OCI-LY1 (cell line): ENCODE measurements at regions not wholly inside any gene's neighbourhood (a gene's known extent, or its start where the extent isn't known, plus 50 kb on each side); places are given as distances from the start of the nearest gene placed in this dataset.

Experiments used
- H2AFZ ChIP-seq: fragments of 200-600 bp; sonication (generic), shearing (Covaris generic); 2 replicates; pipeline ENCODE4 v1.6.0; 2014; ENCODE audit warnings: antibody characterized with exemption, mild to moderate bottlenecking, low read length
- H3F3A ChIP-seq: fragments of 200-600 bp; sonication (generic), shearing (Covaris generic); 2 replicates; pipeline ENCODE4 v1.6.0; 2014; ENCODE audit warnings: mild to moderate bottlenecking, antibody characterized with exemption, low read length, moderate library complexity; ENCODE audit not compliant: insufficient read depth
- H3K27ac ChIP-seq: fragments of 200-600 bp; sonication (generic); 2 replicates; pipeline ENCODE4 v1.5.1; 2014; ENCODE audit warnings: low read length, mixed run types, mild to moderate bottlenecking, low read depth; ENCODE audit not compliant: poor library complexity, severe bottlenecking
- H3K27me3 ChIP-seq: fragments of 200-600 bp; sonication (generic); 2 replicates; pipeline ENCODE4 v1.6.0; 2014; ENCODE audit warnings: antibody characterized with exemption, mild to moderate bottlenecking, low read length, moderate library complexity; ENCODE audit not compliant: insufficient read depth
- H3K36me3 ChIP-seq: fragments of 200-600 bp; sonication (generic); 2 replicates; pipeline ENCODE4 v1.6.1; 2014; ENCODE audit warnings: mild to moderate bottlenecking, antibody characterized with exemption, low read length, moderate library complexity, mixed read lengths; ENCODE audit not compliant: insufficient read depth
- H3K4me1 ChIP-seq: fragments of 200-600 bp; sonication (generic); 2 replicates; pipeline ENCODE4 v1.5.1; 2014; ENCODE audit warnings: mild to moderate bottlenecking, low read length, moderate library complexity; ENCODE audit not compliant: insufficient read depth, severe bottlenecking
- H3K4me2 ChIP-seq: fragments of 200-600 bp; sonication (generic), shearing (Covaris generic); 2 replicates; pipeline ENCODE4 v1.6.1; 2014; ENCODE audit warnings: low read length
- H3K4me3 ChIP-seq: fragments of 200-600 bp; sonication (generic); 2 replicates; pipeline ENCODE4 v1.5.1; 2014; ENCODE audit warnings: low read length, low read depth, mild to moderate bottlenecking, mixed read lengths; ENCODE audit not compliant: poor library complexity, severe bottlenecking
- H3K79me2 ChIP-seq: fragments of 200-600 bp; shearing (Covaris generic); 2 replicates; pipeline ENCODE4 v1.6.1; 2016; ENCODE audit warnings: mixed run types, low read length, mixed read lengths; ENCODE audit not compliant: insufficient read depth
- H3K9ac ChIP-seq: fragments of 200-600 bp; sonication (generic), shearing (Covaris generic); 2 replicates; pipeline ENCODE4 v1.6.1; 2014; ENCODE audit warnings: mild to moderate bottlenecking, low read length, mixed read lengths
- H3K9me2 ChIP-seq: fragments of 200-600 bp; sonication (generic), shearing (Covaris generic); 2 replicates; pipeline ENCODE4 v1.6.1; 2014; ENCODE audit warnings: low read depth, mild to moderate bottlenecking, low read length, mixed read lengths
- H3K9me3 ChIP-seq: fragments of 200-600 bp; shearing (Covaris generic); 2 replicates; pipeline ENCODE4 v1.6.1; 2014; ENCODE audit warnings: low read length, mixed read lengths
- H4K20me1 ChIP-seq: fragments of 200-600 bp; sonication (generic), shearing (Covaris generic); 2 replicates; pipeline ENCODE4 v1.6.0; 2016; ENCODE audit warnings: mild to moderate bottlenecking, low read length; ENCODE audit not compliant: insufficient read depth
- EZH2 ChIP-seq: fragments of 200-600 bp; sonication (generic), shearing (Covaris generic); IDR thresholded peaks from 2 replicates; pipeline ENCODE4 v1.8.0; 2017; ENCODE audit warnings: borderline replicate concordance, mixed run types, mild to moderate bottlenecking, antibody characterized with exemption, low read length, moderate library complexity, mixed read lengths
- TF ChIP-seq, protein P1 (sequence below): fragments of 200-600 bp; sonication (generic), shearing (Covaris generic); IDR thresholded peaks from 2 replicates; pipeline ENCODE4 v1.5.1; 2017; ENCODE audit warnings: mild to moderate bottlenecking, antibody characterized with exemption, low read length, moderate library complexity, mixed read lengths

DNA sequence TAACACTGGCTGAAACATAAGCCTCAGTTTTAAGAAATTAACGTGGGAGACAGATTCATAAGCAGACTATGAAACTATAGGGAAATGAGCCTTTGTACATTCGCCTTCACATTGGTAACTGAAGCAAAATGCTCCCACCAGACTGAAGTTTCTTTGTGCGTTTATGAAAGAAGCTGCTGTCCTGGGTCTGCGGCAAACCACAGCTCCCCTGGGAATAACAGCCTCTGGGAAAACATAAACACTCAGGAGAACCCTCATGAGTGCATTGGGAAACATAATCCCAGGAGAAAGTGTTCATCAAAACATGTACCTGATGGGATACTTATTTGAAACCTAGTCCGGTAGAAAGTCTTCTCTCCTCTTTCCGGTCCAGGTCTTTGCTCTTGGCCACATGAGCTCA is 193.1 kb upstream of the LARGE1 start:
- Histone ChIP-seq H3K4me1 (no peaks in the 10 kb centered on the region), H3K4me2 (no peak overlapping the region), H3F3A (no peaks in the 10 kb centered on the region), H3K9ac (no peak overlapping the region), H3K27ac (no peak overlapping the region), H4K20me1 (no peaks in the 10 kb centered on the region), H3K79me2 (no peaks in the 10 kb centered on the region), H3K9me3 (no peaks in the 10 kb centered on the region), H2AFZ (no peak overlapping the region), H3K4me3 (no peak overlapping the region), H3K9me2 (no peaks in the 10 kb centered on the region), H3K27me3 (no peaks in the 10 kb centered on the region), H3K36me3 (no peaks in the 10 kb centered on the region)
- no peak for TF ChIP-seq EZH2
- TF ChIP-seq, protein P1, sequence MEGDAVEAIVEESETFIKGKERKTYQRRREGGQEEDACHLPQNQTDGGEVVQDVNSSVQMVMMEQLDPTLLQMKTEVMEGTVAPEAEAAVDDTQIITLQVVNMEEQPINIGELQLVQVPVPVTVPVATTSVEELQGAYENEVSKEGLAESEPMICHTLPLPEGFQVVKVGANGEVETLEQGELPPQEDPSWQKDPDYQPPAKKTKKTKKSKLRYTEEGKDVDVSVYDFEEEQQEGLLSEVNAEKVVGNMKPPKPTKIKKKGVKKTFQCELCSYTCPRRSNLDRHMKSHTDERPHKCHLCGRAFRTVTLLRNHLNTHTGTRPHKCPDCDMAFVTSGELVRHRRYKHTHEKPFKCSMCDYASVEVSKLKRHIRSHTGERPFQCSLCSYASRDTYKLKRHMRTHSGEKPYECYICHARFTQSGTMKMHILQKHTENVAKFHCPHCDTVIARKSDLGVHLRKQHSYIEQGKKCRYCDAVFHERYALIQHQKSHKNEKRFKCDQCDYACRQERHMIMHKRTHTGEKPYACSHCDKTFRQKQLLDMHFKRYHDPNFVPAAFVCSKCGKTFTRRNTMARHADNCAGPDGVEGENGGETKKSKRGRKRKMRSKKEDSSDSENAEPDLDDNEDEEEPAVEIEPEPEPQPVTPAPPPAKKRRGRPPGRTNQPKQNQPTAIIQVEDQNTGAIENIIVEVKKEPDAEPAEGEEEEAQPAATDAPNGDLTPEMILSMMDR, result no peak

DNA sequence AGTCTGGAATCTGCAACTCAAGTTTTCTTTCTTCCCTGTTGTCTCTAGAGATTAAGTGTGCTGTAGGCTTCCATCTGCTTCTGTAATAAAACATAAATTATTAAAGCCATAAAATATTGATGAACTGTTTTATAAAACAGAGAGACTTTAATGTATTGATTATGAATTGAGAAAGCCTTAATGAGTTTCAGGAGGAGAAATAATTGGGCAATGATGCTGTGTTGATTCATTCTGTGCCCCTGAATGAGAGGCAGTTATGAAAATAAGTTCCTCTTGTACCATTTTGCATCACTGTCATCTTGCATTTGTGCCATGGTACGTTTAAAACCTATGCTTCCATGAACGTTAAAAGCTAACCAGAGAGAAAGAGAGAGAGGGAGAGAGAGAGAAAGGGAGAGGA is 194.1 kb upstream of the LARGE1 start:
- no peak overlapping the region for H3K9ac ChIP-seq
- H3K9me3 ChIP-seq, result no peaks in the 10 kb centered on the region
- H4K20me1 ChIP-seq, result no peaks in the 10 kb centered on the region
- no peak overlapping the region for H3K4me3 ChIP-seq
- TF ChIP-seq EZH2, result no peak
- TF ChIP-seq, protein P1, result no peak
- H3F3A ChIP-seq, result no peaks in the 10 kb centered on the region
- no peaks in the 10 kb centered on the region for H3K79me2 ChIP-seq
- no peak overlapping the region for H2AFZ ChIP-seq
- H3K36me3 ChIP-seq, result no peaks in the 10 kb centered on the region
- no peak overlapping the region for H3K27ac ChIP-seq
- H3K27me3 ChIP-seq, result no peaks in the 10 kb centered on the region
- no peaks in the 10 kb centered on the region for H3K4me1 ChIP-seq
- no peak overlapping the region for H3K4me2 ChIP-seq
- no peaks in the 10 kb centered on the region for H3K9me2 ChIP-seq

DNA sequence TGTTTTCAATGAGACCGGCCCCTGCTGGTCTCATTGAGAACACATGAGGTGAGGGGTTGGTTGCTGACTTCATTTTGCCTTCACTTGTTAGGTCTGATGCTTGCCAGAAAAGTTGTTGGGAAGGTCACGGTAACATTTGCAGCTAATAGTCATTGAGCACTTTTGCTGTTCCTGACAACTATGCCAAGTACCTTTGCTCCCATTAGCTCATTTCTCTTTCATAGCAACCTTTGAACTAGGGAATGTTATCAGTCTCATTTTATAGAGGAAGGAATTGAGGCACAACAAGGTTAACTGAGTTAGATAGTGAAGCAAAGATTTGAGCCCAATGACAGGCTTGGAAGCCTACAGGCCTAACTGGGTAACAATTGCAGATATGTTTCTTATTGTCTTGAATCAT is 195.4 kb upstream of the LARGE1 start:
- Histone ChIP-seq H4K20me1 (no peaks in the 10 kb centered on the region), H3K27me3 (no peaks in the 10 kb centered on the region), H2AFZ (no peak overlapping the region), H3K36me3 (no peaks in the 10 kb centered on the region), H3K27ac (no peak overlapping the region), H3K9me3 (no peaks in the 10 kb centered on the region), H3K4me1 (no peaks in the 10 kb centered on the region), H3K4me3 (no peak overlapping the region), H3K4me2 (no peak overlapping the region), H3K9ac (no peak overlapping the region), H3K79me2 (no peaks in the 10 kb centered on the region), H3F3A (no peaks in the 10 kb centered on the region), H3K9me2 (no peaks in the 10 kb centered on the region)
- TF ChIP-seq, protein P1, result no peak
- TF ChIP-seq EZH2, result no peak
